Mononuclear cell (primary cell): ENCODE measurements at regions not wholly inside any gene's neighbourhood (a gene's known extent, or its start where the extent isn't known, plus 50 kb on each side); places are given as distances from the start of the nearest gene placed in this dataset.

Source experiments
- H3K27me3 ChIP-seq: 2 replicates; pipeline ENCODE4 v1.6.0; 2011; ENCODE audit warnings: low read length, control low read depth; ENCODE audit not compliant: insufficient read depth
- H3K4me1 ChIP-seq: 2 replicates; pipeline ENCODE4 v1.5.1; 2011; ENCODE audit warnings: mild to moderate bottlenecking, low read length, control low read depth; ENCODE audit not compliant: insufficient read depth
- H3K4me3 ChIP-seq: 2 replicates; pipeline ENCODE4 v1.5.1; 2011; ENCODE audit warnings: mild to moderate bottlenecking, low read length, moderate library complexity
- H3K9me3 ChIP-seq: 2 replicates; pipeline ENCODE4 v1.5.1; 2011; ENCODE audit warnings: low read depth, mild to moderate bottlenecking, control low read depth, low read length

- H3K4me3 ChIP-seq = no peak overlapping the region
- H3K27me3 ChIP-seq = no peaks in the 10 kb centered on the region
- peaks cover 15% of the 10 kb centered on the region for H3K4me1 ChIP-seq
- no peaks in the 10 kb centered on the region for H3K9me3 ChIP-seq
Measured at GRCh38 chr3:42037318-42037945, 53.7 kb upstream of the TRAK1 start.

DNA sequence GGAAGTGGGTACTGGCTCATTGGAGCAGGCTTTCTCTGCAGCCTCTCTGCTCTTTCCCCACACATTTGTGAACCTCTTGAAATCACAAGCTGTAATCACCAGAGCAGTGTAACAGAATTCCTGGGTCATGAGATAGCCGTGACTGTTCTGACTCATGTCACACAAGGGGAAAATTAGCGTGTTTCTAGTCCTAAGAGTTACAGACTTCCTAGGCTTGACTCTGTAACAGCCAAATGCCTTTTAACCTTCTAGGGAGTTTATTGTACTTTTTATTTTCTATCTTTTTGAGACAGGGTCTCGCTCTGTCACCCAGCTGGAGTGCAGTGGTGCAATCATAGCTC is 54.7 kb upstream of the TRAK1 start:
- no peaks in the 10 kb centered on the region for H3K9me3 ChIP-seq
- H3K4me1 ChIP-seq = peaks cover 15% of the 10 kb centered on the region
- no peaks in the 10 kb centered on the region for H3K27me3 ChIP-seq
- H3K4me3 ChIP-seq = no peak overlapping the region

GRCh38 chr3:42035816-42036482 is 55.2 kb upstream of the TRAK1 start:
- no peaks in the 10 kb centered on the region for H3K27me3 ChIP-seq
- H3K9me3 ChIP-seq = no peaks in the 10 kb centered on the region
- H3K4me1 ChIP-seq = peaks cover 15% of the 10 kb centered on the region
- no peak overlapping the region for H3K4me3 ChIP-seq

GRCh38 chr3:42035007-42035406 is 56.1 kb upstream of the TRAK1 start:
- Histone ChIP-seq H3K4me3 (no peak overlapping the region), H3K4me1 (peaks cover 15% of the 10 kb centered on the region), H3K9me3 (no peaks in the 10 kb centered on the region), H3K27me3 (no peaks in the 10 kb centered on the region)

- Histone ChIP-seq H3K4me1 (peaks cover 15% of the 10 kb centered on the region), H3K9me3 (no peaks in the 10 kb centered on the region), H3K27me3 (no peaks in the 10 kb centered on the region), H3K4me3 (no peak overlapping the region)
Measured at GRCh38 chr3:42033741-42034140, 57.4 kb upstream of the TRAK1 start.

- no peaks in the 10 kb centered on the region for H3K9me3 ChIP-seq
- H3K4me1 ChIP-seq = peaks cover 15% of the 10 kb centered on the region
- no peaks in the 10 kb centered on the region for H3K27me3 ChIP-seq
- no peak overlapping the region for H3K4me3 ChIP-seq
Measured at GRCh38 chr3:42032693-42033349, 58.3 kb upstream of the TRAK1 start.

- Histone ChIP-seq H3K9me3 (no peaks in the 10 kb centered on the region), H3K4me1 (peaks cover 21% of the 10 kb centered on the region), H3K27me3 (no peaks in the 10 kb centered on the region), H3K4me3 (no peak overlapping the region)
Measured at GRCh38 chr3:42031808-42032480, 59.2 kb upstream of the TRAK1 start.

DNA sequence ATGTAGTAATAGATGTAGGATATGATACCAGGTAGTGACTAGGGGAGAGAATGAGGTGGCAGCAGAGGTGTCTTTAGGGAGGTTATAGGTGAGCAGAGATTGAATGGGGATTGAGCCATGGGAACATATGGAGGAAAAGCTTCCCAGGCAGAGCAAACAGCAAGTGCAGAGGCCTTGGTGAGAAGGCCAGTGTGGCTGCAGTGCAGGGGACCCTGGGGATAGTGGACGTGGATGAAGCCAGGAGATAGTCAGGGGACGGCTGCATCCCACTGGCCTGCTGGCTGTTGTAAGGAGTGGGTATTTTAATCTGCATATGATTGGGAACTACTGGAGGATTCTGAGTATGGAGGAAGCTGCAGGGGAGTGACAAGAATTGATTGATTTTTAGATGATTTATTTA is 62.7 kb upstream of the TRAK1 start:
- Histone ChIP-seq H3K4me1 (peaks cover 36% of the 10 kb centered on the region), H3K4me3 (no peak overlapping the region), H3K9me3 (no peaks in the 10 kb centered on the region), H3K27me3 (no peaks in the 10 kb centered on the region)

DNA sequence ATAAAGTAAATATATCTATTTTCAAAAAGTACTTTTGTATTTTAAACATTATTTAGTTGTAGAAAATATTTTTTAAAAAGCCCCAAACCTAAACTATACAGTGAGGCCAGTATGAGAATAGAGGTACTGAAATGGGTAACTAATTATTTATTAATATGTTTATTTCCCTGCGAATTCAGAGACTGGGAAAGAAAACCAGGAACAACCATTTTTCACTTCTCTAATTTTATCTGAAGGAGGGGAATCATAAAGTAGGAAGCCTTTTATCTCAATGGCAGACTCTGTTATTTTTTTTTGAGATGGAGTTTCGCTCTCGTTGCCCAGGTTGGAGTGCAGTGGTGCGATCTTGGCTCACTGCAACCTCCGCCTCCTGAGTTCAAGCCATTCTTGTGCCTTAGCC is 63.6 kb upstream of the TRAK1 start:
- no peaks in the 10 kb centered on the region for H3K27me3 ChIP-seq
- peaks cover 43% of the 10 kb centered on the region for H3K4me1 ChIP-seq
- no peak overlapping the region for H3K4me3 ChIP-seq
- no peaks in the 10 kb centered on the region for H3K9me3 ChIP-seq

DNA sequence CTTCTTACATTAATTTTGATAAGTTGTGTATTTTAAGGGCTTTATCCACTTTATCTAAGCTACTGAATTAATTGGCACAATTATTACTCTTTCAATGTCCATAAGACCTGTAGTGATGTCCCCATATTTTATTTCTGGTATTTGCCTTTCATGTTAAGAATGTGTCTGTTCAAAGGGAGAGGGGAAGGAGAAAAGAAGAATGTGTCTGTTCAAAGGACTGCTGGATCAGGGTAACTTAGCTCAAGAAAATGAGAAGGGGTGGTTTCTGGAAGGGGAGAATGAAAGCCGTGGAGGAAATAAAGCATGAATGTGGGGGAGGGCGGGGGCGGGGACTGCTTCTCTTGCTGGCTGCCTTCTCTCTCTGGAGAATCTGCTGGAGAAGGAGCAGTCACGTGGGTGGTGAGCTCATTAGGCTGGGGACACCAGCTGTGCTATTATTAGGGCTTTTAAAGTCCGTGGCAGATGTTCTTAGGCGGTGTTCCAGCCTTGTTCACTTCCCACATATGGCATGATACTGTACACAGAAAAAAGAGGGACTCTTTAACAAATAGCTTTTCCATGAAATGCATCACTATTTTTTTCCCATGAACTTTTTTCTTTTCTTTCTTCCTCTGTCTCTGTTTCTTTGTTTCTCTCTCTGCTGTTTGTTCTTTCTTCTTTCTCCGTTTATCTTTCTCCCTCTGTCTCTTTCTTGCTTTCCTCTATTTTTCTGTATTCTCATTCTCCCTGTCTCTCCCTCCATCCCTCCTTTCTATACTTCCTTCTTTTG is 63.7 kb upstream of the ULK4 start:
- H3K27me3 ChIP-seq = no peaks in the 10 kb centered on the region
- H3K9me3 ChIP-seq = no peaks in the 10 kb centered on the region
- H3K4me1 ChIP-seq = peaks cover 43% of the 10 kb centered on the region
- H3K4me3 ChIP-seq = no peak overlapping the region

- H3K4me1 ChIP-seq = peaks cover 43% of the 10 kb centered on the region
- H3K9me3 ChIP-seq = no peaks in the 10 kb centered on the region
- H3K27me3 ChIP-seq = no peaks in the 10 kb centered on the region
- no peak overlapping the region for H3K4me3 ChIP-seq
Measured at GRCh38 chr3:42024591-42025351, 62.9 kb upstream of the ULK4 start.

- Histone ChIP-seq H3K4me1 (peaks cover 47% of the 10 kb centered on the region), H3K4me3 (no peak overlapping the region), H3K9me3 (no peaks in the 10 kb centered on the region), H3K27me3 (no peaks in the 10 kb centered on the region)
Measured at GRCh38 chr3:42023380-42023779, 61.5 kb upstream of the ULK4 start.

DNA sequence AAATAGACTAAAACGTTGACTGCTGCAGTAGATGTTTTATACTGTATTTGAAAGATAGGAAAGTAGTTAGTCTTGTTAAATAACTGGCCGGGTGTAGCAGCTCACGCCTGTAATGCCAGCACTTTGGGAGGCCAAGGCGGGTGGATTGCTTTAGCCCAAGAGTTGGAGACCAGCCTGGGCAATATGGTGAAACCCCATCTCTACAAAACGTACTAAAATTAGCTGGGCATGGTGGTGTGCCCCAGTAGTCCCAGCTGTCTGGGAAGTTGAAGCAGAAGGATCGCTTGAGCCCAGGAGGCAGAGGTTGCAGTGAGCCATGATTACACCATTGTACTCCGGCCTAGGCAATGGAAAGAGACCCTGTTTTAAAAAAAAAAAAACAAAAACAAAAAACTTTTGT is 60.5 kb upstream of the ULK4 start:
- Histone ChIP-seq H3K9me3 (no peaks in the 10 kb centered on the region), H3K4me1 (peaks cover 48% of the 10 kb centered on the region), H3K27me3 (no peaks in the 10 kb centered on the region), H3K4me3 (no peak overlapping the region)

- Histone ChIP-seq H3K9me3 (no peaks in the 10 kb centered on the region), H3K27me3 (no peaks in the 10 kb centered on the region), H3K4me3 (no peak overlapping the region), H3K4me1 (peaks cover 43% of the 10 kb centered on the region)
Measured at GRCh38 chr3:42020684-42021307, 58.9 kb upstream of the ULK4 start.
